ENCODE measurements at regions not wholly inside any gene's neighbourhood (a gene's known extent, or its start where the extent isn't known, plus 50 kb on each side); places are given as distances from the start of the nearest gene placed in this dataset.
A peak's percentile ranks its signal among the peaks of the same experiment; 100 is the strongest.

- no peak for TF ChIP-seq ZNF431 (CRISPR knock-in tag; IDR thresholded peaks at IDR 0.05)
- TF ChIP-seq DMBX1 (CRISPR knock-in tag; IDR thresholded peaks at IDR 0.05; ENCODE audit: borderline replicate concordance), result peak; percentile 67; the same call in 1 of the 2 replicates
- TF ChIP-seq ZNF133 (CRISPR knock-in tag; IDR thresholded peaks at IDR 0.05), result no peak
- TF ChIP-seq LARP7 (IDR thresholded peaks at IDR 0.05), result no peak
- TF ChIP-seq GMEB1 (CRISPR knock-in tag; IDR thresholded peaks at IDR 0.05), result no peak
- TF ChIP-seq CTCFL (IDR thresholded peaks at IDR 0.05; ENCODE audit: borderline replicate concordance, insufficient read depth, low read depth, low read length, poor library complexity, severe bottlenecking), result no peak
- TF ChIP-seq DACH1 (IDR thresholded peaks at IDR 0.05; ENCODE audit: partially characterized antibody), result no peak
- TF ChIP-seq ELF4 (CRISPR knock-in tag; IDR thresholded peaks at IDR 0.05), result no peak
- no peak for TF ChIP-seq KLF6 (CRISPR knock-in tag; IDR thresholded peaks at IDR 0.05; ENCODE audit: borderline replicate concordance)
- TF ChIP-seq TOE1 (IDR thresholded peaks at IDR 0.05; ENCODE audit: borderline replicate concordance), result peak; percentile 51; the same call in 1 of the 2 replicates
- TF ChIP-seq TOE1 (CRISPR knock-in tag; IDR thresholded peaks at IDR 0.05; ENCODE audit: borderline replicate concordance, low read depth), result no peak
- no peak for TF ChIP-seq TRIM28 (IDR thresholded peaks at IDR 0.05)
- no peak; the same call in 1 of the 2 replicates for TF ChIP-seq BCL6 (CRISPR knock-in tag; IDR thresholded peaks at IDR 0.05)
- TF ChIP-seq ZNF124 (CRISPR knock-in tag; IDR thresholded peaks at IDR 0.05), result no peak
- no peak for TF ChIP-seq MXI1 (IDR thresholded peaks at IDR 0.05; ENCODE audit: low read depth, low read length)
- no peak for TF ChIP-seq CBX8 (IDR thresholded peaks at IDR 0.05; ENCODE audit: borderline replicate concordance, extremely low read depth, low read depth, low read length, poor library complexity, severe bottlenecking)
- TF ChIP-seq MEIS2 (IDR thresholded peaks at IDR 0.05; ENCODE audit: partially characterized antibody), result peak; percentile 89
- TF ChIP-seq BDP1 (IDR thresholded peaks at IDR 0.05; ENCODE audit: insufficient read depth, insufficient read length), result no peak
- no peak for TF ChIP-seq BRD9 (IDR thresholded peaks at IDR 0.05; ENCODE audit: low read depth, partially characterized antibody)
- TF ChIP-seq E2F4 (CRISPR knock-in tag; IDR thresholded peaks at IDR 0.05; ENCODE audit: low read depth), result no peak
- no peak for TF ChIP-seq ZNF24 (IDR thresholded peaks at IDR 0.05)
- TF ChIP-seq NCOA4 (IDR thresholded peaks at IDR 0.05; ENCODE audit: partially characterized antibody), result no peak
- no peak for TF ChIP-seq HLTF (IDR thresholded peaks at IDR 0.05)
These were observed 313.0 kb downstream of the SEC14L1 start (continued) for GRCh38 chr17:77453613-77454241.
